Fibroblast of skin of scalp (primary cell): ENCODE measurements at regions not wholly inside any gene's neighbourhood (a gene's known extent, or its start where the extent isn't known, plus 50 kb on each side); places are given as distances from the start of the nearest gene placed in this dataset.
"Not testable (repeated sequence)": the region's sequence is repeated elsewhere in the genome, so short reads cannot be mapped to it uniquely, and the experiment has no call there.

ENCODE experiments used
- DNase-seq: peaks from one replicate; pipeline ENCODE4 v3.0.0-alpha.2; 2013

GRCh38 chr3:839981-840380 is 252.8 kb upstream of the CNTN6 start:
- no peak for DNase-seq

GRCh38 chr3:851098-851790 is 241.6 kb upstream of the CNTN6 start:
- no peak for DNase-seq

- no peak for DNase-seq
Measured at GRCh38 chr3:852033-852432, 240.8 kb upstream of the CNTN6 start.

- DNase-seq, result no peak
Measured at GRCh38 chr3:853489-853888, 239.3 kb upstream of the CNTN6 start.

- DNase-seq, result no peak
Measured at GRCh38 chr3:859135-859534, 233.7 kb upstream of the CNTN6 start.

GRCh38 chr3:861721-862120 is 231.1 kb upstream of the CNTN6 start:
- DNase-seq, result no peak

GRCh38 chr3:869269-869668 is 223.6 kb upstream of the CNTN6 start:
- DNase-seq, result no peak

GRCh38 chr3:869734-870133 is 223.1 kb upstream of the CNTN6 start:
- no peak for DNase-seq

GRCh38 chr3:871651-872050 is 221.2 kb upstream of the CNTN6 start:
- no peak for DNase-seq

GRCh38 chr3:877001-877400 is 215.8 kb upstream of the CNTN6 start:
- DNase-seq, result peak; percentile 16

GRCh38 chr3:878746-879145 is 214.1 kb upstream of the CNTN6 start:
- DNase-seq, result no peak

GRCh38 chr3:880371-880770 is 212.5 kb upstream of the CNTN6 start:
- no peak for DNase-seq

- DNase-seq, result peak; percentile 39
Measured at GRCh38 chr3:882533-882932, 210.3 kb upstream of the CNTN6 start.

GRCh38 chr3:901953-902778 is 190.7 kb upstream of the CNTN6 start:
- peak; percentile 9 for DNase-seq

GRCh38 chr3:905217-905616 is 187.6 kb upstream of the CNTN6 start:
- no peak for DNase-seq

- no peak for DNase-seq
Measured at GRCh38 chr3:906739-907138, 186.1 kb upstream of the CNTN6 start.

GRCh38 chr3:908839-909238 is 184.0 kb upstream of the CNTN6 start:
- peak; percentile 22 for DNase-seq

- DNase-seq, result not testable (repeated sequence)
Measured at GRCh38 chr3:912717-913116, 180.1 kb upstream of the CNTN6 start.

GRCh38 chr3:923161-923910 is 169.5 kb upstream of the CNTN6 start:
- no peak for DNase-seq

GRCh38 chr3:930866-931265 is 162.0 kb upstream of the CNTN6 start:
- DNase-seq, result no peak

- no peak for DNase-seq
Measured at GRCh38 chr3:933326-933725, 159.5 kb upstream of the CNTN6 start.

GRCh38 chr3:944786-945185 is 148.0 kb upstream of the CNTN6 start:
- no peak for DNase-seq

GRCh38 chr3:945738-946137 is 147.1 kb upstream of the CNTN6 start:
- no peak for DNase-seq

GRCh38 chr3:952906-953305 is 139.9 kb upstream of the CNTN6 start:
- DNase-seq, result no peak
